HG02623 (cell line): ENCODE measurements at regions not wholly inside any gene's neighbourhood (a gene's known extent, or its start where the extent isn't known, plus 50 kb on each side); places are given as distances from the start of the nearest gene placed in this dataset.

Source experiments
- ATAC-seq: cut with Tn5 transposase; IDR thresholded peaks from one replicate; pipeline ENCODE4 v1.9.1; 2021; ENCODE audit warnings: moderate library complexity; ENCODE audit not compliant: unreplicated experiment

DNA sequence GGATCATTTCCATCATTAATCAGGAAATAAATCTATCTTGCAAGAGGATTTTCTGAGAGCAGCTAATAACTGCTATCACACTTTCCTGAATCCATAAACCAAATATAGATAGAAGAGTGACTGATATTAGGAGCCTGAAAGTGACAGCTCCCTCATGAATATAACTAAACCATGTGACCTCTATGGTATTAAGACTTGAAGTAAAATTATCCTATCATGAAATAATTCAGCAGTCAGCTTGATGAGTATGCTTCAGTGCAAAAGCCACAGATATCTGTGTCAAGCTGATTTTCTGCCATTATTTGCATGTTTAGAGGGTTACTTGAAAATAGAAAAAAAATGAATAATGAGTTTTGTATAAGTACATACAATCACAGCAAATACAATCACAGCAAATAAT is 80.1 kb upstream of the PPP1R3A start:
- ATAC-seq, result no peak

DNA sequence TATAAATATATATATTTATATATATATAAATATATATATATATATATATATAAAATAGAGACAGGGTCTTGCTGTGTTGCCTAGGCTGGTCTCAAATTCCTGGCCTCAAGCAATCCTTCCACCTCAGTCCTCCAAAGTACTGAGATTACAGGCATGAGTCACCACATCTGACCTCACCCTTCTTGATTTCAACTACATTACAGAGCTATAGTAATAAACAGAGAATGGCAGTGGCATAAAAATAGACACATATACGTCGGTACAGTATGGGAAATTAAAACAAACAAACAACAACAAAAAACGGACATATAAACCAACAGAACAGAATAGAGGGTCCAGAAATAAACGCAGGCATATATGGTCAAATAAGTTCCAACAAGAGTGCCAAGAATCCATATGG is 77.6 kb upstream of the PPP1R3A start:
- no peak for ATAC-seq

DNA sequence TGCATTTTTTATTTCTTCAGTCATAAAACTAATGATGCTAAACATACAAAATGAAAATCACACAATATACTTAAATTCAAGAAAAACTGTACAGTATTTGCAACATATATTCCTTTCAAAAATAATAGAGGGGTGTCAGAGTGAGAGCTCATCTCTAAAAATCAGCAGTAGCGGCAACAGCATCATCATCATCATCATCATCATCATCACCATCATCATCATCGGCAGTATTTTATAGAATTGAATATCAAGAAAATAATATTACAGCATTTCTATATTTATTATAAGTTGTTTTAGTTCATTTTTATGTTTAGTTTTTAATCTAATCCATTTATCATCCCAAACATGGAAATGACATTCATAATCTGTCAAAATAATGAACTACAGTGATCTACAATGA is 67.4 kb upstream of the PPP1R3A start:
- no peak for ATAC-seq

DNA sequence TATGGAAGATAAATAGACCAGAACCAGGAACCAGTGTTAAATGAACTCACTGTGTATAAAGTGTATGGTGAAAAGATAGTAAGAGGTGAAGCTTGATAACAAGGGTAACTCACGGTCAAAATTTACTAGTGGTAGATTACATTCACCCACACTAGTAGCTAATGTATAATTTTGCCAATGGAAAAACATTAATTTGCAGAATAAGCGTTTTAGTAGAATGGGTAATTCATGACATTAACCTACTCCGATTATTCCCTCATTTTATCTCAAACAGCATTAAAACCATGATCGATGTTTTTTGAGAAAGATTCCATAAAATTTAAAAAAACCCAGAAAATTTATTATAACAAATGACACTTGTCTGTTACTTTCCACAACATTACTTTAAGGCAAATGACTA is 57.7 kb upstream of the PPP1R3A start:
- ATAC-seq, result no peak

DNA sequence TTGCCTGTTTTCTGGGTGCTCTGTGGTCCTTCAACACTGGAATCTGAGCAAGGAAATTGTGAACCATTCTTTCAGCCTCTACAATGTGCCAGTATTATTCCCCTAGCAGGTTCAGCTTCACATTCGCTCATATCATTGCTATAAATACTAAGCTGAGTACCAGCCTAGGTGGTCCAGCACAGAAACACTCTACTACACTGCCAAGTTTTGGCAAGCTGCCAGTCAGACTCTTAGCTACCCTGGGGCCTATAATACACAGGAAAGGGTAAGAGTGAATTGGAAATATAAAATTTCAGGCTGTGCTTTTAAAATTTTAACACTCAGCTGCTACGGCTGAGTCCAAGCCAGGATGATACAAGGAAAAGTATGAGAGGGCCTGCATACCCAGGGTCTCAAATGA is 49.9 kb upstream of the PPP1R3A start:
- ATAC-seq, result no peak
